ENCODE measurements at regions not wholly inside any gene's neighbourhood (a gene's known extent, or its start where the extent isn't known, plus 50 kb on each side); places are given as distances from the start of the nearest gene placed in this dataset.
"Not testable (repeated sequence)": the region's sequence is repeated elsewhere in the genome, so short reads cannot be mapped to it uniquely, and the experiment has no call there.

GRCh38 chr6:140271759-140272377 is 897.4 kb upstream of the CITED2 start:
- no peak for DNase-seq

- DNase-seq, result no peak
Observed at GRCh38 chr6:140269591-140270165, 895.2 kb upstream of the CITED2 start.

GRCh38 chr6:140264431-140264830 is 890.0 kb upstream of the CITED2 start:
- no peak for DNase-seq

GRCh38 chr6:140258302-140258701 is 883.9 kb upstream of the CITED2 start:
- DNase-seq, result not testable (repeated sequence)

GRCh38 chr6:140256248-140256647 is 881.8 kb upstream of the CITED2 start:
- no peak for DNase-seq

- no peak for DNase-seq
Observed at GRCh38 chr6:140253096-140253495, 878.6 kb upstream of the CITED2 start.

- no peak for DNase-seq
Observed at GRCh38 chr6:140252099-140252498, 877.7 kb upstream of the CITED2 start.

- no peak for DNase-seq
Observed at GRCh38 chr6:140245296-140246040, 871.0 kb upstream of the CITED2 start.

- DNase-seq, result no peak
Observed at GRCh38 chr6:140237251-140237650, 862.8 kb upstream of the CITED2 start.

- no peak for DNase-seq
Observed at GRCh38 chr6:140236732-140237131, 862.3 kb upstream of the CITED2 start.

GRCh38 chr6:140230282-140230681 is 855.8 kb upstream of the CITED2 start:
- no peak for DNase-seq

GRCh38 chr6:140228491-140228890 is 854.0 kb upstream of the CITED2 start:
- DNase-seq, result no peak

GRCh38 chr6:140226637-140227036 is 852.2 kb upstream of the CITED2 start:
- no peak for DNase-seq

GRCh38 chr6:140225701-140226436 is 851.4 kb upstream of the CITED2 start:
- no peak for DNase-seq

- no peak for DNase-seq
Observed at GRCh38 chr6:140217283-140217682, 842.8 kb upstream of the CITED2 start.

GRCh38 chr6:140209775-140210174 is 835.3 kb upstream of the CITED2 start:
- no peak for DNase-seq

- no peak for DNase-seq
Observed at GRCh38 chr6:140208286-140208685, 833.8 kb upstream of the CITED2 start.

GRCh38 chr6:140205795-140206593 is 831.5 kb upstream of the CITED2 start:
- DNase-seq, result no peak

- DNase-seq, result no peak
Observed at GRCh38 chr6:140204154-140204553, 829.7 kb upstream of the CITED2 start.

- no peak for DNase-seq
Observed at GRCh38 chr6:140203661-140204147, 829.3 kb upstream of the CITED2 start.

GRCh38 chr6:140202964-140203515 is 828.6 kb upstream of the CITED2 start:
- DNase-seq, result no peak

GRCh38 chr6:140201787-140202458 is 827.5 kb upstream of the CITED2 start:
- DNase-seq, result no peak
